GM19328 (cell line): ENCODE measurements at regions not wholly inside any gene's neighbourhood (a gene's known extent, or its start where the extent isn't known, plus 50 kb on each side); places are given as distances from the start of the nearest gene placed in this dataset.

Source experiments
- ATAC-seq: cut with Tn5 transposase; IDR thresholded peaks from one replicate; pipeline ENCODE4 v1.9.1; 2021; ENCODE audit warnings: mild to moderate bottlenecking, moderate library complexity; ENCODE audit not compliant: unreplicated experiment

DNA sequence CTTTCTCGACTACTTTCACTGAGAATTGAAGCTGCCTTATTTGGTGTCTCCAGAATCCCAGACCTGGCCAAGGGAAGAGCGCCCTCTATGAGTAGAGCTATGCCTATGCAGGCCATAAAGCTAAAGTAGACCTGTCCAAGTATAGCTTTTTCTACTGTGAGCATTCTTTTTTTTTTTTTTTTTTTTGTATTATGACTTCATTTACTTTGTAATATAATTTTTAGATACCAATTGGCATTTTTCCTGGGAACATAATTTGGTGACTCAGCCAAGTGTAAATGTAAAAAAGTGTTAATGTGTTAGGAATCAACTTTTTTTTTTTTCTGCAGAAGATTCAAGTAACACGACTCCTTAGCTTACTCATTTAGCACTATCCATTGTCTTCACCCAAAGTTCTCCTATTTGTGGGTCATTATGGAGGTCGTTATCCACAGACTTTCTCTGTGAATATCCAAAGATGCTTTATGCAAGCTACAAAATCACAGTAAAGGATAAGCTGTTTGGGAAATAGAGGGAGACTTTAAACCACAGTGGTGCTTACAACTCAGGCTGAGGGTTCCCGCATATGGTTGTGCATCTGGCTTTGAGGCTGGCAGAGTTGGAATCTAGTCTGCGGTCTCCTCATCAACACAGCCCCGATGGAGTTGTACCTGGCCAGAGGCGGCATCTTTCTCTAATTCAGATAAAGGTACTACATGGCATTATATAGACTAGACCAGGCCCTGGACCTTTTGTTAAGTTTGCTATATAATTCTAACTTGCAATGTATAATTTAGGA, 1040.2 kb upstream of the SORCS1 start:
- ATAC-seq, result no peak

DNA sequence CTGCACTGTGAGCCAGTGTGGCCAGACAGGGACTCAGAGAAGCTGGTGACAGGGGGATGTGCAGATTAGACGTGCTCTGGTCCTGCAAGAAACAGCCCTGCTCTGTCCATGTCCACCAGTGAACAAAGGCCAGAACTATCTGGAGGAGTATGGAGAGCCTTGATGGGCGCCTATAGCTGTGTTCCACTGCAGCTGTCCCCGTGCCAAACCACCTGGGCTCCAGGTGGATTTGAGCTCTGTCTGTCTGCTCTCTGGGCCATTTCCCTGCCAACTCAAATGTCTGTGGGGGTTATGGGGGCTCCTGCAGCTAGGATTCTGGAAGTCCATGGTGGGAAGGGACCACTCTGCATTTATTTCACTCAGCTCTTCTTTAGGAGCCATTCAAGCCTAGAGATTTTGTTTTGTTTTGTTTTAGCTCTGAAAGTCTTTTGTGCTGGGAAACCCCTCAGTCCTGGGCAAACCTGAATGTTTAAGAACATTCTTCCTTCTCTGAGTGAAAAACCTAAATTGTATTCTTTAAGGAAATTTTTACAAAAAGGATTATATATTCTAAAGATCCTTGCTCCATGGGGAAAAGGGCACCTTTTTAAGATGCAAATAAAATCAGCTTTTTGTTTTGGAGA, 1039.5 kb upstream of the SORCS1 start:
- ATAC-seq, result no peak

GRCh38 chr10:108187408-108188012, 1023.0 kb upstream of the SORCS1 start:
- no peak for ATAC-seq

- no peak for ATAC-seq
Measured at GRCh38 chr10:108184114-108184513, 1019.6 kb upstream of the SORCS1 start.

GRCh38 chr10:108180878-108181277, 1016.4 kb upstream of the SORCS1 start:
- ATAC-seq, result no peak

GRCh38 chr10:108169846-108170245, 1005.3 kb upstream of the SORCS1 start:
- no peak for ATAC-seq

GRCh38 chr10:108167766-108168165, 1003.3 kb upstream of the SORCS1 start:
- no peak for ATAC-seq

GRCh38 chr10:108166401-108166800, 1001.9 kb upstream of the SORCS1 start:
- no peak for ATAC-seq

DNA sequence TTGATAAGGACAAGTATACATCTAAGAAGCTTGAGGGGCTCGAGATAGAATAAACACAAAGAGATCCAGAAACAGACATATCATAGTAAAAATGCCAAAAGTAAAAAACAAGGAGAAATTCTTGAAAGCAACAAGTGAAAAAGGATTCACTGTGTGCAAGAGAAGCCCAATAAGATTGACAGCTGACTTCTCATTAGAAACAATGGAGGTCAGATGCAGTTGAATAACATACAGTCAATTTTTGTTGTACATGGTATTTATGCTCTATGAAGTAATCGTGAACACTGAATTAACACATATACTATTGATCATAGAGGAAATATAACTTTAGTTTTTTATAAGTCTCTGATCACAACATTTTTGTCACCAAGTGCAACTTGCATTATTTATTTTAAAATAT, 982.8 kb upstream of the SORCS1 start:
- no peak for ATAC-seq

DNA sequence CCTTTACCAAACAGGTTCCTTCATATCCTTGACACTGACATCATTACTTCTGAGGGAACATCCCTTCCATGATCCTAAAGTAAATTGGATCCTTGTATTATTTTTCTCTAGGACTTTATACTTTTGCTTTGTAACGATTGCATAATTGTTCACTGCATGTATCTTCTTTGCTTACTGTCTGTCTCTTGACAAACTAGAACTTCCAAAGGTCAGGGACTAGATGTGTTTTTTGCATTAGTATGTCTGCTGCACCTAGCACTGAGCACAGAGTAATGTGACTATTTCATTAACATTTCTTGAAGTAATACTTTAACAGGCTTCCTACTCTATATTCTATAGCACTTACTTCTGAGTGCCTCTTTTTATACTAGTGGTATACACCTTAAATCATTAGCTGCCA, 976.6 kb upstream of the SORCS1 start:
- no peak for ATAC-seq

DNA sequence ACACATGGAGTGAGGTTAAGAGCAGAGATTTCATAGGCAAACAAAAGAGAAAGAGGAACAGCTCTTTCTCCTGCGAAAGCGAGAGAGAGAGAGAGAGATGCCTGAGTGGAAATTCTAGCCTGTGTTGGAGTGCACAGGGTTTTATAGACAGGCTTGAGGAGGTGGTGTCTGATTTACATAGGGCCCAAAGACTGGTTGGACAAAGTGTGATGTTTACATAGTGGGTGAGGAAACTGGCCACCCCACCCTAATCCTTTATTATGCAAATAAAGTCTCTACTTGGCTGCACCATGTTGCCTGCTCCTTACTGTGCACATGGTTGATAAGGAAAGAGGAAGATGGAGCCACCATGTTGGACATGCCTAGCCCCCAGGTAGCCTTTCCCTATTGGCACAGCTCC, 967.8 kb upstream of the SORCS1 start:
- no peak for ATAC-seq

DNA sequence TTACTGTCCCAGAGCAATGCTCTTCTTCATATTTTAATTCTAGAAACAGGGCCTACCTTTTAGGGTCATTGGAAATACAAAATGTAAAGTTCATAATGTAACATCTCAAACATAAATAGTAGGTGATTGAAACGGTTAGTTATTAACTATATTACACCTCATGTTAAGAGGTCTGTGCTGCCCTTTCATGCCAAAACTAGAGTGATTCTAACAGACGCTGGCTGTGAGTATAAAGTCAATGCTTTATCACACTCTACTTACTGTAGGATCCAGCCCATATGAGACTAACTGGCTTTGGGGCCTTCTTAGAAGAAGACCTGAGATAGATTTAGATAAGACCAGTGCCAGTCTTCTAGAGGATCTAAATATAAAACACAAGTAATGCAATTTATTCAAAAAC, 966.1 kb upstream of the SORCS1 start:
- ATAC-seq, result no peak

DNA sequence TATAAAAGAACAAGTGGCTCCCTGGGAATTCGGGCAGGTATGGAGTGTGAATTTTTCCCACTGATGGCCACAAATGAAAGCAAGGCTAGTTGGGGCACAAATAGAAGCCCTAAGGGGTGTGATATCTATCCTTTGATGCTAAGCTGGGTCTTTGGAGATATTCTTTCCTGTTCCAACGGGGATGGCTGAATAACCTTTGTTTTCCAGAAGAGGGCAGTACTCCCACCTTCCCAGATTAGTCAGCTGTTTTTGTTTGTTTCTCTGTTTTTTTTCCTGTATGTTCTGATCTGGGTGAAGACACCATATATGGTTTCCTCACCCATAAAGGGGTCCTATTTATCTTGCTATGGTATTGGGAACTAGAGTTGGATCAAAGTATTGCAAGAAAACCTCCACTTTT, 947.7 kb upstream of the SORCS1 start:
- ATAC-seq, result no peak

GRCh38 chr10:108104551-108105156, 940.1 kb upstream of the SORCS1 start:
- no peak for ATAC-seq

DNA sequence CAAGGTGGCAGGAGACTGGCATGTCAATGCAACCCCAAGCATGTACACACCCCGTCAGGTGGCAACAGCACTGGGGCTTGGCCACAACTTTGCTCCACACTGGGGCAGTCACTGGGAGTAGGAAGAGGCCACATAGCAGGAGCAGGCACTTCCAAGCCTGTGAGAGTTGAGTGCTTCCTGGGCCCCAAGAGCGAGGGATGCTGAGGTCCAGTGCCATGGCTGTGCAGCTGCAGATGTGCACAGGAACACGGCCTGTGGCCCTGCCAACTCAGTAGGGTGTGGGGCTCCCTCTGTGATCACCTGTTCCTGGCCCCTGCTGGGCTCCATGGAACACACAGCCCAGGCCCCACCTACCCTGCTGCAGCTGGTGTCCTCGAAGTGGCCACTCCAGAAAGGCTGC, 932.8 kb upstream of the SORCS1 start:
- no peak for ATAC-seq

- no peak for ATAC-seq
Measured at GRCh38 chr10:108095932-108096925, 931.7 kb upstream of the SORCS1 start.

- no peak for ATAC-seq
Measured at GRCh38 chr10:108090476-108091215, 926.1 kb upstream of the SORCS1 start.

GRCh38 chr10:108086502-108086901, 922.0 kb upstream of the SORCS1 start:
- ATAC-seq, result no peak

DNA sequence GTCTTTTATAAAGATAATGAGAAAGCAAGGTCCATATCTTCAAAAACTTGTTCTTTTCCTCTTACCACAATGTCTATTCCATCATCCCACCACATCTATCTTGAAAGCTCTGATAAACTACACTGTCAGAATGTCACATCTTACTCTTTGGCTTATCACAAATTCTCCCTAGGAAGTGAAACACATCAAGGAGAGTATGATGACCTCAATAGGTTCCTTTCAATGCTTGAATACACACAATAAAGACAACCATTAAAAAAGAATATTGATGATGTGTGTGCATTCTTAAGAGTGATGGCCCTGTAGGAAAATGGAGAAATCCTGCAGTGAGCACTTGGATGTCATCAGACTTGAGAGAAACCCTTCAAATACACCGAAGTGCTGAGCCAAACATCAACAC, 918.1 kb upstream of the SORCS1 start:
- ATAC-seq, result no peak

- no peak for ATAC-seq
Measured at GRCh38 chr10:108078263-108078662, 913.8 kb upstream of the SORCS1 start.
